ENCODE measurements at regions not wholly inside any gene's neighbourhood (a gene's known extent, or its start where the extent isn't known, plus 50 kb on each side); places are given as distances from the start of the nearest gene placed in this dataset.

DNA sequence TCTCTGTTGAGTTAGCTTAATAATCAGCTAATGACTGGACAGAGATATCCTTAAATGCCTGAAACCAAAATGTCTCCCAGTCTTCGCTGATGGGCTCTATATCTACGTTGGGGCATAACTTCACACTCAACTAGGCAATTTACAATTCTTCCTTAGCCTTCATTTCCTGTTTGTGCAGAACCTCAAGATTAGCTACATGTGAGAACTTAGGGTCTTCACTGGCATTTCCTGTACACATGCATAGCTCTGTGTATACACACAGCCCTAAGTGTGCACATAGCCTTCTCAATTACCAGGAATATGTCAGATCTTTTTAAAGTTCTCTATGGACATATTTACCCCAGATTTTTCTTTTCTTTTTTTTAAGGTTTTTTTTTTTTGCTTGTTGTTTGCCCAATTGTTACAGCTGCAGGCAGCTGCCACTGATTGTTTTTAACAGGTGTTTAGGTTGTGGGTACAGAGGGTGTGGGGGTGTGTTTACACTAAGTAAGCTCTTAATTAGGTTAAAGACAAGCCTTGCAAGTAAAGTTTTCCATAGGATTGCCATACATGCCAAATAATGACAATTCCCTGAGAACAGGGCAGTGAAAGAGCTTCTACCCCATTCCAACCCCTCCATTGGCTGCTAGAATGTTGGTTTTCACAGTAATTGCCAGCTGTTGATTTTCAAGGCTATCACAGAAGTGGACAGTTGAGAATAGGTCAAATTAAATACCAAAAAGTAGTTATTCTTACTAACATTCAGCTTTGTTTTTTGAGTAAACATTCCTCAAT is 441.0 kb downstream of the TLE4 start:
- no peak for DNase-seq (ENCODE audit: extremely low read depth, low read depth)
- TF ChIP-seq, protein P1, sequence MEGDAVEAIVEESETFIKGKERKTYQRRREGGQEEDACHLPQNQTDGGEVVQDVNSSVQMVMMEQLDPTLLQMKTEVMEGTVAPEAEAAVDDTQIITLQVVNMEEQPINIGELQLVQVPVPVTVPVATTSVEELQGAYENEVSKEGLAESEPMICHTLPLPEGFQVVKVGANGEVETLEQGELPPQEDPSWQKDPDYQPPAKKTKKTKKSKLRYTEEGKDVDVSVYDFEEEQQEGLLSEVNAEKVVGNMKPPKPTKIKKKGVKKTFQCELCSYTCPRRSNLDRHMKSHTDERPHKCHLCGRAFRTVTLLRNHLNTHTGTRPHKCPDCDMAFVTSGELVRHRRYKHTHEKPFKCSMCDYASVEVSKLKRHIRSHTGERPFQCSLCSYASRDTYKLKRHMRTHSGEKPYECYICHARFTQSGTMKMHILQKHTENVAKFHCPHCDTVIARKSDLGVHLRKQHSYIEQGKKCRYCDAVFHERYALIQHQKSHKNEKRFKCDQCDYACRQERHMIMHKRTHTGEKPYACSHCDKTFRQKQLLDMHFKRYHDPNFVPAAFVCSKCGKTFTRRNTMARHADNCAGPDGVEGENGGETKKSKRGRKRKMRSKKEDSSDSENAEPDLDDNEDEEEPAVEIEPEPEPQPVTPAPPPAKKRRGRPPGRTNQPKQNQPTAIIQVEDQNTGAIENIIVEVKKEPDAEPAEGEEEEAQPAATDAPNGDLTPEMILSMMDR (IDR thresholded peaks at IDR 0.05; ENCODE audit: low read depth, low read length) = no peak

DNA sequence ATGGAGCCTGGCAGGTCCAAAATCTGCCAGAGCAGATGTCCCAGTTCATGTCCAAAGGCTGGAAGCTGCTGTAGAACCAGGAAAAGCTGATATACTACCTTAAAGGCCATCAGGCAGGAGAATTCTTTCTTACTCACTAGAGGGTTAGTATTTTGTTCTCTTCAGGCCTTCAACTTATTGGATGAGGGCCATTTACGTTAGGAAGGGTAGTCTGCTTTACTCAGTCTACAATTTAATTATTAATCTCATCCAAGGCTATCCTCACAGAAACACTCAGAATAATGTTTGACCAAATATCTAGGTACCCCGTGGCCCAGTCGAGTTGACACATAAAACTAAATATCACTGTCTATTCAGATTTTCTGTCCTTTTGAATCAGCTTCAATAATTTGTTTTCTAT is 437.4 kb downstream of the TLE4 start:
- TF ChIP-seq, protein P1 (IDR thresholded peaks at IDR 0.05; ENCODE audit: low read depth, low read length) = no peak
- DNase-seq (ENCODE audit: extremely low read depth, low read depth) = no peak

DNA sequence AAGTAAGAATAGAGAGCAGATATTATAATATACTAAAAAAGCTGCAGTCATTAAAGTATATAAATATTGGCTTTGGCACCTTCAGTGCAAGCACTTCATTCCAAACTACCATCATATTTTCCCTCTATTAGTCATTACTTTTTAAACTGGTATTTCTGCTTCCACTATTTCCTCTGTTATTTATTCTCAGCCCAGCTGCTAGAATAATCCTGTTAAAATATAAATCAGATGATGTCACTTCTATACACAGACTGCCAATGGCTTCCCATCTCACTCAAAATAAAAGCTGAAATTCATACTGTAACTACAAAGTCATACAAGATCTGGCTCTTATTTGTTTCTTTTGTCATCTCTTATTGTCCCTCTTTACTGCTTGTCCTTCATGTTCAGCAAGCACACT is 432.9 kb downstream of the TLE4 start:
- TF ChIP-seq, protein P1 (IDR thresholded peaks at IDR 0.05; ENCODE audit: low read depth, low read length) = no peak
- DNase-seq (ENCODE audit: extremely low read depth, low read depth) = no peak

DNA sequence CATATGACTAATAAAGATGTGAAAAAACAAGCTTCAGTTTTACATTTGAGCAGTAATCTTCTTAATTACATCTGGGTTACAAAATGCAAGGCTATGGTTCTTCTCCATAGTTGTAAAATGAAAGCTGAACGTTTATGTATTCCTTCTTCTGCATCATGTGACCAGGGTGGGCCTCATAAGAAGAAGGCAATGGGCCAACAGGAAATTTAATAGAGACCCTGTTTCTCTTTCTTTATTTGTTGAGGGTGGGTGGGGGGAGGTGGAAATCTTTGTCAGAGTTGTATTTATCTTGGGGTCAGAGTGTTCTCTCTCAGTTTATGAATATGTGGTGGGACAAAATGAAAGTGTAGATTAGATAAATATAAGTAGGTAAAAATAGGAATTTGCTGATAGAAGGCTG is 418.8 kb downstream of the TLE4 start:
- TF ChIP-seq, protein P1 (IDR thresholded peaks at IDR 0.05; ENCODE audit: low read depth, low read length) = no peak
- no peak for DNase-seq (ENCODE audit: extremely low read depth, low read depth)

DNA sequence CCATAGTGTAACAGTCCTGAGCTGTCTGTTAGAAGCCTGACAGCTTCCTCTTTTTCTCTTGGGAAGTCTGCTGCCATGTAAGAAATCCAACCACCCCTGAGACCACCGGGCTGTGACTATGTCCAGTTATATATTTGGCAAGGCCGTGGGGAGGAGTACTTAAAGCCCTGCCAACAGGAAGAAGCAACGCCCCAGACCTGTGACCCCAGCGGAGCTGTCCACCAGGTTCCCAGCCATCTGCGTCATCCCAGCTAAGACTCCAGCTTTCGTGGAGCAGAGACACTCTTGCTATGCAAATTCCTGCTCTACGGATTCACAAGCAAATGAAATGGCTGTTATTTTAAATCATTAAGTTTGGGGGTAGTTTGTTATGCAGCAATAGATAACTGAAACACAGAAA is 417.3 kb downstream of the TLE4 start:
- TF ChIP-seq, protein P1 (IDR thresholded peaks at IDR 0.05; ENCODE audit: low read depth, low read length) = no peak
- DNase-seq (ENCODE audit: extremely low read depth, low read depth) = no peak

DNA sequence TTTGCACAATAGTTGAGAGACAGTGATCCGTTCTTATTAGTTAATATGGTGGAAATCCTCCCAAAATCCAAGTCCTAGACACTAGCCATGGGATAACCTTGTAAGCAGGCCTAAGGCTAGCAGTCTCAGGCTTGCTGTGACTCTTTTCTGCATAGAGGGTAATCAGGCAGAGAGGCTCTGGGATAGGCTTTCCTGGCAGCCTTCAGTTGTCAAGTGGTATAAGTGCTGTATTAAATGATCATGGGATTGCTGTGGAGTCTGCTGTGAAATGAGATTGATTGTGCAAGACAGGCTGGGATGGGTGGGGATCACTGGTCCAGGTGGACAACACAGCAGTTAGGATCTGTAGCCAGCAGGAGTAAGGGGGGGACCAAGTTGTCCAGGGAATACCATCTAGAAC is 416.4 kb downstream of the TLE4 start:
- no peak for DNase-seq (ENCODE audit: extremely low read depth, low read depth)
- TF ChIP-seq, protein P1 (IDR thresholded peaks at IDR 0.05; ENCODE audit: low read depth, low read length) = no peak

DNA sequence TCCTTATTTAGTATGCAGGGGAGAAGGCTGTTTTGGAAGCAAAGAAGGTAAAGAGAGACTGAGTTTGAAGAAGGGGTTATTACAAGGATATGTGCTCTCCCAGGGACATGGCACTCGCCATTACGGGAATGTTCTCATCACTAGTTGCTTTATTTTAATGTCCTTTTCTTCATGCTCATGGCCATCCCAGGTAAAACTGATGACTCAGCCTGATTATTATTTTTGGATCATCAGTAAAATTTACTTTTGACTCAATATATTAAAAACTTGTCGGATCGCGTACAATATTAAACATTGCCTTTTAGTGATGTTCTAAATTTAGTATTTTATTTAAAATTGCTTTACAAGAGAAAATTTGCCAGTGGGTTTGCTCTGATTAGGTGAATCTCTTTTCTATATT is 414.7 kb downstream of the TLE4 start:
- no peak for DNase-seq (ENCODE audit: extremely low read depth, low read depth)
- TF ChIP-seq, protein P1 (IDR thresholded peaks at IDR 0.05; ENCODE audit: low read depth, low read length) = no peak

All from AG09319 (cell line).